Left lung (tissue), 4 donors: ENCODE measurements at regions not wholly inside any gene's neighbourhood (a gene's known extent, or its start where the extent isn't known, plus 50 kb on each side); places are given as distances from the start of the nearest gene placed in this dataset.
A peak's percentile ranks its signal among the peaks of the same experiment; 100 is the strongest.

Experiments used
- ATAC-seq: fragments of 200-7000 bp; cut with Tn5 transposase; one replicate; pipeline ENCODE4 v1.9.1; 2020; ENCODE audit warnings: moderate library complexity
- DNase-seq, 4 donors: peaks; one replicate each; pipeline ENCODE4 v3.0.0-alpha.2; 2013 to 2020
- H3K27ac ChIP-seq, 2 donors: fragments of 200-600 bp; sonication (generic) in 1 of 2; one replicate each; pipeline versions ENCODE4 v1.5.0 to v1.8.0; 2020 to 2021
- H3K27me3 ChIP-seq, 2 donors: fragments of 200-600 bp; sonication (generic) in 1 of 2; one replicate each; pipeline versions ENCODE4 v1.5.0 to v1.8.0; 2020 to 2021
- H3K36me3 ChIP-seq, 2 donors: fragments of 200-600 bp; sonication (generic) in 1 of 2; one replicate each; pipeline versions ENCODE4 v1.5.0 to v1.8.0; 2020 to 2021
- H3K4me1 ChIP-seq, 2 donors: fragments of 200-600 bp; one replicate each; pipeline ENCODE4 v1.8.0; 2021
- H3K4me3 ChIP-seq, 2 donors: fragments of 200-600 bp; sonication (generic) in 1 of 2; one replicate each; pipeline versions ENCODE4 v1.5.0 to v1.8.0; 2020 to 2021; ENCODE audit warnings: mild to moderate bottlenecking in 1 of 2
- H3K9me3 ChIP-seq, 2 donors: fragments of 200-600 bp; sonication (generic) in 1 of 2; one replicate each; pipeline versions ENCODE4 v1.5.0 to v1.8.0; 2020 to 2021
- CTCF ChIP-seq, 2 donors: fragments of 200-600 bp; sonication (generic) in 1 of 2; IDR thresholded peaks; one replicate each; pipeline versions ENCODE4 v1.5.0 to v1.8.0; 2021; ENCODE audit warnings: antibody characterized with exemption in 2 of 2
- intact Hi-C, 2 donors: fragments of 100-400 bp; cut with DNase I; formaldehyde crosslinking; loops; one replicate each; pipeline versions ENCODE4 v1.11.2 to v1.14.2; 2022
- donor health status: DM: no; HTN: yes; CAD: no.
- donor health status: DM: no; HTN: no; CAD: no.

GRCh38 chr4:83929550-83929949, 393.6 kb downstream of the GPAT3 start:
- Histone ChIP-seq H3K36me3 (no peaks in the 10 kb centered on the region), H3K27me3 (no peaks in the 10 kb centered on the region), H3K9me3 (no peaks in the 10 kb centered on the region), H3K27ac (no peak overlapping the region), H3K4me3 (no peak overlapping the region), H3K4me1 (no peaks in the 10 kb centered on the region)
- intact Hi-C loops, result no loop called here
- ATAC-seq, result peak; percentile 88
- DNase-seq, result no peak
- no peak for TF ChIP-seq CTCF (IDR thresholded peaks at IDR 0.05)

GRCh38 chr4:83926950-83927349, 391.0 kb downstream of the GPAT3 start:
- ATAC-seq (no peak), DNase-seq (no peak)
- no peaks in the 10 kb centered on the region for H3K9me3 ChIP-seq
- H3K4me1 ChIP-seq, result no peaks in the 10 kb centered on the region
- no peaks in the 10 kb centered on the region for H3K36me3 ChIP-seq
- TF ChIP-seq CTCF (IDR thresholded peaks at IDR 0.05), result no peak
- H3K27me3 ChIP-seq, result no peaks in the 10 kb centered on the region
- H3K27ac ChIP-seq, result no peak overlapping the region
- H3K4me3 ChIP-seq, result no peak overlapping the region
- intact Hi-C loops, result no loop called here

DNA sequence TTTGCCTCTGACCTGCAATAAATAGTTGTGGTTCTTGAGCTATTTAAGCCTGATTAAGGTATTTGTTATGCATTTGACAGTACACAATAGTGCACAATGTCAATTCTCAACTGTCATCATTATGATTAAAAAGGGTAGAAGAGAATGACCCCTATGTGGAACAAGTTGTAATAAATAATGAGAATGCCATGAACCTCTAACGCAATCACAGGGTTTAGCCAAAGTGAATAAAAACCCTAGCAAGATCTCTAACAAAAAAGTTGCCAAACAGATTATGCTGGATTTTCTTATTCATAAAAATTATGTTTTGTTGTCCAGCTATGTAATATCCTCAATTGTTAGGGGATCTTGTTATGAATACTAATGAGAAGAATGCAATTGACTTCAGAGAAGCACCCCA, 387.4 kb downstream of the GPAT3 start:
- Histone ChIP-seq H3K4me3 (no peak overlapping the region), H3K27ac (no peak overlapping the region), H3K4me1 (no peaks in the 10 kb centered on the region), H3K27me3 (no peaks in the 10 kb centered on the region), H3K36me3 (no peaks in the 10 kb centered on the region), H3K9me3 (no peaks in the 10 kb centered on the region)
- intact Hi-C loops, result no loop called here
- no peak for DNase-seq
- ATAC-seq, result no peak
- no peak for TF ChIP-seq CTCF (IDR thresholded peaks at IDR 0.05)

DNA sequence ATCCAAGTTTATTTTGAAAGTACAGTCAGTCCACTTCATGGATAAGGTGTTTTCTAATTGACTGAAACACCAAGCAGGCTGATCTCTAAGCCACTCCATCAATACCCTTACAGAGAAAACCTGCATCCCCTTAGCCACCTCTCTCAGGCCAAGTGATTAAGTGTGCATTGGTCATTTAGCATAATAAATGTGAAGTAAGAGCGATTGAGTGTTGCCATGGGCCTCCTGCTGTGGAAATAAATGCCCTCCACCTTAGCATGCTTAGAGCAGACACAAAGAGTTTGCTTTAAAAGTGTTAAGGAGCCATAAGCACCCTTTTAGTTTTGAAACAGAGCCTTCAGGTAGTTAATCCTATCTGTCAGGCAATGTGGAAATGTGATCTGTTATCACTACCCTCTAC, 386.5 kb downstream of the GPAT3 start:
- Histone ChIP-seq H3K4me1 (no peaks in the 10 kb centered on the region), H3K4me3 (no peak overlapping the region), H3K27me3 (no peaks in the 10 kb centered on the region), H3K36me3 (no peaks in the 10 kb centered on the region), H3K27ac (no peak overlapping the region), H3K9me3 (no peaks in the 10 kb centered on the region)
- TF ChIP-seq CTCF (IDR thresholded peaks at IDR 0.05), result no peak
- intact Hi-C loops, result no loop called here
- DNase-seq (no peak), ATAC-seq (no peak)

DNA sequence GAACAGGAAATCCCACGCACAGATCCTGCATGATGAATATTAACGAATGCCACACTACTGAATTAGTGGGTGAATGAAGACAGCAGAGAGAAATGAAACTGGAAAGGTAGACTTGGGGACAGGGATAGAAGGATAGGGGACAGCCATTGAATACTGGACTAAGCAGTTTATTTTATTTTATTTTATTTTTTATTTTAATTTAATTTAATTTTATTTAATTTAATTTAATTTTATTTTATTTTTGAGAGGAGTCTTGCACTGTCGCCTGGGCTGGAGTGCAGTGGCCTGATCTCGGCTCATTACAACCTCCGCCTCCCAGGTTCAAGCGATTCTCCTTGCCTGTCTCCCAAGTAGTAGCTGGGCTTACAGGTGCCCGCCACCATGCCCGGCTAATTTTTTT, 385.2 kb downstream of the GPAT3 start:
- Histone ChIP-seq H3K4me3 (no peak overlapping the region), H3K36me3 (no peaks in the 10 kb centered on the region), H3K27me3 (no peaks in the 10 kb centered on the region), H3K27ac (no peak overlapping the region), H3K4me1 (no peaks in the 10 kb centered on the region), H3K9me3 (no peaks in the 10 kb centered on the region)
- no peak for TF ChIP-seq CTCF (IDR thresholded peaks at IDR 0.05)
- ATAC-seq, result no peak
- intact Hi-C loops, result no loop called here
- DNase-seq, result no peak
